GM23248 (cell line): ENCODE measurements at regions not wholly inside any gene's neighbourhood (a gene's known extent, or its start where the extent isn't known, plus 50 kb on each side); places are given as distances from the start of the nearest gene placed in this dataset.

ENCODE experiments used
- DNase-seq: peaks from one replicate; pipeline ENCODE4 v3.0.0-alpha.2; 2015
- H2AFZ ChIP-seq: fragments of 200-600 bp; sonication (generic); 2 replicates; pipeline ENCODE4 v1.6.1; 2016; ENCODE audit warnings: antibody characterized with exemption
- H3F3A ChIP-seq: fragments of 200-600 bp; sonication (generic); 2 replicates; pipeline ENCODE4 v1.6.1; 2016; ENCODE audit warnings: mild to moderate bottlenecking, antibody characterized with exemption, mixed run types; ENCODE audit not compliant: insufficient read depth
- H3K27ac ChIP-seq: fragments of 200-600 bp; sonication (generic); 2 replicates; pipeline ENCODE4 v1.5.1; 2016; ENCODE audit warnings: mild to moderate bottlenecking
- H3K27me3 ChIP-seq: fragments of 200-600 bp; sonication (generic); replicated peaks from 2 replicates; pipeline ENCODE4 v1.6.1; 2016; ENCODE audit warnings: mild to moderate bottlenecking; ENCODE audit not compliant: insufficient read depth
- H3K36me3 ChIP-seq: fragments of 200-600 bp; sonication (generic); 2 replicates; pipeline ENCODE4 v1.6.1; 2016; ENCODE audit warnings: low read depth, mild to moderate bottlenecking
- H3K4me1 ChIP-seq: fragments of 200-600 bp; sonication (generic); 2 replicates; pipeline ENCODE4 v1.6.1; 2016; ENCODE audit warnings: mild to moderate bottlenecking; ENCODE audit not compliant: insufficient read depth
- H3K4me2 ChIP-seq: fragments of 200-600 bp; sonication (generic); one replicate; pipeline ENCODE4 v1.6.1; 2016; ENCODE audit warnings: mild to moderate bottlenecking; ENCODE audit not compliant: unreplicated experiment
- H3K4me3 ChIP-seq: fragments of 200-600 bp; sonication (generic); 2 replicates; pipeline ENCODE4 v1.5.1; 2016; ENCODE audit warnings: mild to moderate bottlenecking
- H3K79me2 ChIP-seq: fragments of 200-600 bp; sonication (generic); 2 replicates; pipeline ENCODE4 v1.6.1; 2016; ENCODE audit warnings: mild to moderate bottlenecking; ENCODE audit not compliant: insufficient read depth
- H3K9ac ChIP-seq: fragments of 200-600 bp; sonication (generic); 2 replicates; pipeline ENCODE4 v1.6.1; 2016; ENCODE audit warnings: mild to moderate bottlenecking
- H3K9me2 ChIP-seq: fragments of 200-600 bp; sonication (generic); 2 replicates; pipeline ENCODE4 v1.6.1; 2016; ENCODE audit warnings: mixed run types, mild to moderate bottlenecking, moderate library complexity; ENCODE audit not compliant: insufficient read depth
- H3K9me3 ChIP-seq: fragments of 200-600 bp; sonication (generic); one replicate; pipeline ENCODE4 v1.6.1; 2017; ENCODE audit warnings: low read depth
- H4K20me1 ChIP-seq: fragments of 200-600 bp; sonication (generic); 2 replicates; pipeline ENCODE4 v1.6.0; 2016; ENCODE audit not compliant: insufficient read depth
- EZH2 ChIP-seq: fragments of 200-600 bp; sonication (generic); IDR thresholded peaks from 2 replicates; pipeline ENCODE4 v1.6.1; 2018; ENCODE audit warnings: antibody characterized with exemption, mild to moderate bottlenecking; ENCODE audit not compliant: insufficient read depth, poor library complexity, severe bottlenecking
- EZH2phosphoT487 ChIP-seq: fragments of 200-600 bp; sonication (generic); IDR thresholded peaks from 2 replicates; pipeline ENCODE4 v1.6.1; 2018; ENCODE audit warnings: antibody characterized with exemption, moderate library complexity, mild to moderate bottlenecking, low read depth; ENCODE audit not compliant: insufficient read depth
- WGBS, 2 experiments: methylation state at CpG; one replicate each; pipeline ENCODE4 v1.1.6; 2015 to 2017; ENCODE audit warnings: low lambda C conversion rate in 2 of 2, low coverage in 1 of 2; ENCODE audit errors: missing lambda C conversion rate in 2 of 2; 5-methylcytosine and 5-hydroxymethylcytosine counted together
- in situ Hi-C: fragments of 300-500 bp; cut with MboI; formaldehyde crosslinking; loops from 2 replicates; pipeline ENCODE4 v1.15.0; 2020

GRCh38 chr18:47719096-47719780 lies 211.2 kb downstream of the SMAD2 start:
- Histone ChIP-seq H3K4me2 (no peak overlapping the region), H3F3A (no peaks in the 10 kb centered on the region), H3K9ac (no peak overlapping the region), H3K27ac (no peak overlapping the region), H3K9me2 (no peaks in the 10 kb centered on the region), H3K9me3 (no peaks in the 10 kb centered on the region), H3K4me1 (no peaks in the 10 kb centered on the region), H3K27me3 (no peaks in the 10 kb centered on the region), H3K4me3 (no peak overlapping the region), H3K79me2 (no peaks in the 10 kb centered on the region), H2AFZ (no peak overlapping the region), H4K20me1 (no peaks in the 10 kb centered on the region), H3K36me3 (no peaks in the 10 kb centered on the region)
- WGBS, 2 experiments = 47 to 49% methylated on average over 7 of the region's 7 CpGs
- DNase-seq = no peak
- TF ChIP-seq EZH2phosphoT487 (no peak), EZH2 (no peak)
- in situ Hi-C loops = no loop called here

GRCh38 chr18:47718646-47719045 lies 211.8 kb downstream of the SMAD2 start:
- Histone ChIP-seq H3K9me3 (no peaks in the 10 kb centered on the region), H3F3A (no peaks in the 10 kb centered on the region), H3K27me3 (no peaks in the 10 kb centered on the region), H3K4me3 (no peak overlapping the region), H3K36me3 (no peaks in the 10 kb centered on the region), H2AFZ (no peak overlapping the region), H4K20me1 (no peaks in the 10 kb centered on the region), H3K4me1 (no peaks in the 10 kb centered on the region), H3K79me2 (no peaks in the 10 kb centered on the region), H3K9ac (no peak overlapping the region), H3K4me2 (no peak overlapping the region), H3K27ac (no peak overlapping the region), H3K9me2 (no peaks in the 10 kb centered on the region)
- in situ Hi-C loops = no loop called here
- no peak for DNase-seq
- TF ChIP-seq EZH2phosphoT487 (no peak), EZH2 (no peak)
- WGBS, 2 experiments = 8 to 20% methylated on average over 1 of the region's 1 CpG

GRCh38 chr18:47717257-47717656 lies 213.2 kb downstream of the SMAD2 start:
- no peaks in the 10 kb centered on the region for H3K79me2 ChIP-seq
- H2AFZ ChIP-seq = no peak overlapping the region
- in situ Hi-C loops = no loop called here
- H3K4me3 ChIP-seq = no peak overlapping the region
- no peaks in the 10 kb centered on the region for H3K4me1 ChIP-seq
- H3K9me3 ChIP-seq = no peaks in the 10 kb centered on the region
- H3F3A ChIP-seq = no peaks in the 10 kb centered on the region
- no peaks in the 10 kb centered on the region for H3K36me3 ChIP-seq
- H3K27me3 ChIP-seq = no peaks in the 10 kb centered on the region
- 20 to 37% methylated on average over 3 of the region's 3 CpGs for WGBS, 2 experiments
- no peaks in the 10 kb centered on the region for H4K20me1 ChIP-seq
- no peak overlapping the region for H3K27ac ChIP-seq
- H3K9ac ChIP-seq = no peak overlapping the region
- DNase-seq = no peak
- TF ChIP-seq EZH2 (no peak), EZH2phosphoT487 (no peak)
- no peak overlapping the region for H3K4me2 ChIP-seq
- H3K9me2 ChIP-seq = no peaks in the 10 kb centered on the region

- Histone ChIP-seq H3K4me1 (no peaks in the 10 kb centered on the region), H3K4me3 (no peak overlapping the region), H3K9me3 (no peaks in the 10 kb centered on the region), H3K9ac (no peak overlapping the region), H2AFZ (no peak overlapping the region), H3K27me3 (no peaks in the 10 kb centered on the region), H3K4me2 (no peak overlapping the region), H3F3A (no peaks in the 10 kb centered on the region), H3K36me3 (no peaks in the 10 kb centered on the region), H4K20me1 (no peaks in the 10 kb centered on the region), H3K9me2 (no peaks in the 10 kb centered on the region), H3K79me2 (no peaks in the 10 kb centered on the region), H3K27ac (no peak overlapping the region)
- WGBS, 2 experiments = 0% methylated on average over 6 of the region's 6 CpGs
- in situ Hi-C loops = no loop called here
- TF ChIP-seq EZH2 = no peak
- no peak for TF ChIP-seq EZH2phosphoT487
- no peak for DNase-seq
These were observed 213.8 kb downstream of the SMAD2 start for GRCh38 chr18:47716632-47717185.
